HEK293T (cell line): ENCODE measurements at regions not wholly inside any gene's neighbourhood (a gene's known extent, or its start where the extent isn't known, plus 50 kb on each side); places are given as distances from the start of the nearest gene placed in this dataset.

ENCODE experiments used
- FOXA1 ChIP-seq: fragments of 450-650 bp; IDR thresholded peaks from 2 replicates; pipeline ENCODE4 v1.6.1; 2016; ENCODE audit warnings: mild to moderate bottlenecking
- SP1 ChIP-seq: fragments of 450-650 bp; IDR thresholded peaks from 2 replicates; pipeline ENCODE4 v1.6.1; 2017
- SUZ12 ChIP-seq: fragments of 450-650 bp; IDR thresholded peaks from 2 replicates; pipeline ENCODE4 v1.6.1; 2016; ENCODE audit warnings: mild to moderate bottlenecking
- ZNF384 ChIP-seq: fragments of 450-650 bp; IDR thresholded peaks from 2 replicates; pipeline ENCODE4 v1.6.1; 2016
- TF ChIP-seq, protein P1 (sequence below): fragments of 450-650 bp; IDR thresholded peaks from 2 replicates; pipeline ENCODE4 v1.6.1; 2016

DNA sequence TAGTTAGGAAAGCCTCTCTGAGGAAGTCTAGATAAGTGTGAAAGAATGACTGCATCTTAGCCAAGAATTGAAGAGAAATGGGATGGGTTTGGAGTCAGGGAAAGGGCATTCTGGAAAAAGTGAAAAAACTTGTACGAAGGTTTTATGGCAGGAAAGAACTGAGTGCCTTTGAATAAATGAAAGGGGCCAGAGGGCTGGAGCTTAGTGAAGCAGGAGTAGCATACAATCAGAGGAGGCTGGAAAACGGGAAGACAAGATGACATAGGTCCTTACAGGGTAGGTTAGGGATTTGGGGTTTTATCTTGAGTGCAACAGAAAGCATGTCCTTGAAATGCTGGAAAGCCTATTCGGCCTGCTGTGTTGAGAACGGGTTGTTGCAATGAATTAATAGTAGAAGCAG is 152.6 kb upstream of the RND3 start:
- no peak for TF ChIP-seq SP1
- TF ChIP-seq, protein P1, sequence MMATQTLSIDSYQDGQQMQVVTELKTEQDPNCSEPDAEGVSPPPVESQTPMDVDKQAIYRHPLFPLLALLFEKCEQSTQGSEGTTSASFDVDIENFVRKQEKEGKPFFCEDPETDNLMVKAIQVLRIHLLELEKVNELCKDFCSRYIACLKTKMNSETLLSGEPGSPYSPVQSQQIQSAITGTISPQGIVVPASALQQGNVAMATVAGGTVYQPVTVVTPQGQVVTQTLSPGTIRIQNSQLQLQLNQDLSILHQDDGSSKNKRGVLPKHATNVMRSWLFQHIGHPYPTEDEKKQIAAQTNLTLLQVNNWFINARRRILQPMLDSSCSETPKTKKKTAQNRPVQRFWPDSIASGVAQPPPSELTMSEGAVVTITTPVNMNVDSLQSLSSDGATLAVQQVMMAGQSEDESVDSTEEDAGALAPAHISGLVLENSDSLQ = no peak
- TF ChIP-seq FOXA1 = no peak
- no peak for TF ChIP-seq ZNF384
- no peak for TF ChIP-seq SUZ12
